Amniotic epithelial cell (primary cell): ENCODE measurements at regions not wholly inside any gene's neighbourhood (a gene's known extent, or its start where the extent isn't known, plus 50 kb on each side); places are given as distances from the start of the nearest gene placed in this dataset.

Experiments used
- DNase-seq: peaks from one replicate; pipeline ENCODE4 v3.0.0-alpha.2; 2010; ENCODE audit warnings: low read depth

DNA sequence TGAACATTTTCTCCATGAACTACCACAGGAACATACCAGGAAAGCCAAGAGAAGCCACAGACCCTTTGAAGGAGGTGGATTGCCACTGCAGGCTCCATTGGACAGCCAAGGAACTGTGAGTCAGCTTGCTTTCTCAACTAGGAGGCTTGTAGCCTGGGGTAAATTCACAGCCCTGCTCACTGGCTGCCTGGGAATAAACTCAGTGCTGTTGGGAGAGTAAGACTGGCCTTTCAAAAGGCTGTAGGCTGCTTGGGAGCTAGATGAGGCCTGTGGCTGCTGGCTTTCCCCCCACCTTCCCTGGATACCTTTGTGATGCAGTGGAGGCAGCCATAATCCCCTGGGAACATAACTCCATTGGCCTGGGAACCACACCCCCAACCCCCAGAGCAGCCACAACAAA, 223.5 kb upstream of the RBMS3 start:
- peak; percentile 93 for DNase-seq

DNA sequence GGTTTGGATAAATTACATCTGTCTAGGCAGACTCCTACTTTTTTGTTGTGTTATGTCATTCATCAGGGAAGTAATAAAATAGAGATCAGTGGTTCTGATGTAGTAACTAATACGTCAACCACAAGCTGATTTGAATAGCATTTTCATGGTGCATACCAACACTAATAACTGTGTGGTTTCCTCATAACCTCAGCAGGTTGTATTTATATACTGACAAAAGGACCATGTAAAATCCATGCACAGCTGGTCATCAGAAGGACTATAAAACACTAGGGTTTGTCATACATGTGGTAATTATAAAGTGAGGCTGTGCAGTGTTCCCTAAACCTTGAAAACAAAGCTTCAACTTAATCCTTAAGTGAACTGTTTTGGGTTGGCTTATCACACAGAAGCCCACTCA, 216.8 kb upstream of the RBMS3 start:
- DNase-seq = peak; percentile 96

DNA sequence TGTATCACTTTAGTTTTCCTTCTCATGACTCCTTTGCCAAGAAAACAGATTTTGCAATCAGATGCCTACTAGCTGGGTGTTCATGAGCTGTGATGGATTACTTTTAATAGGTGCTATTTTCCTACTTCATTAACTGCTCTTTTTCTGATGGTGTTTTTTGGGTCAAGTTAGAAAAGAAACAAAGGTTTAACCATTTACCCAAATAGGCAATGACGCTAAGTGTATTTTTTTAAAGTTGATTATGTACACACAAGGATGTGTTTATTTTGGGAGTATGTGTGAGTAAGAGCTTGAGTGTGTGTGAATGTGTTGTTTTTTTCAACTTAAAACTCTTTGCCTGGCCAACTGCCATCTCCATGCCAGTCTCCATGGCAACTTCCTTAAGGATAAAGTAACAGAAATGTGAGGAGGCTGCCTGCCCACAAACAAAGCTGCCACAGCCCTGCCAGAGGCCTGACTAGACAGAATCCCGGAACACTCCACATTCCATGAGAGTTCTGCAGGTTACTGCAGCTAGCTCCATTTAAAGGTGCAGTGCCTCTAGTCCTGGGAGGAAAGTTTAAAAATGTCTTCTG, 215.6 kb upstream of the RBMS3 start:
- DNase-seq = peak; percentile 100

DNA sequence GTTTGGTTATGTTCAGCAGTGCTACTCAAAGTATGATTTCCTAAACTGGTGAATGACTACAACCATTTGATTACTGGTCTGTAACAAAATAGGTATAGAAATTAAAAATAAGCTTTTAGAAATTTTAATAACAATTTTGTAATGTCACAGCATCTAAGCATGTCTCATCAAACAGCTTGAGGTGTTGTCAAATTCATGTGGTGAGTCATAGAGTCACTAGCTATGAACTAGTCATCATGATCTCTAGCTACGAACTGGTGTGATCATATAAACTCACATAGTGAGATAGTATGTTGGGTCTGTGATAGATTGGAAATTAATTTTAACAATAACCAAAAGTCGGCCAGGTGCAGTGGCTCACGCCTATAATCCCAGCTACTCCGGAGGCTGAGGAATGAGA, 213.9 kb upstream of the RBMS3 start:
- peak; percentile 34 for DNase-seq

DNA sequence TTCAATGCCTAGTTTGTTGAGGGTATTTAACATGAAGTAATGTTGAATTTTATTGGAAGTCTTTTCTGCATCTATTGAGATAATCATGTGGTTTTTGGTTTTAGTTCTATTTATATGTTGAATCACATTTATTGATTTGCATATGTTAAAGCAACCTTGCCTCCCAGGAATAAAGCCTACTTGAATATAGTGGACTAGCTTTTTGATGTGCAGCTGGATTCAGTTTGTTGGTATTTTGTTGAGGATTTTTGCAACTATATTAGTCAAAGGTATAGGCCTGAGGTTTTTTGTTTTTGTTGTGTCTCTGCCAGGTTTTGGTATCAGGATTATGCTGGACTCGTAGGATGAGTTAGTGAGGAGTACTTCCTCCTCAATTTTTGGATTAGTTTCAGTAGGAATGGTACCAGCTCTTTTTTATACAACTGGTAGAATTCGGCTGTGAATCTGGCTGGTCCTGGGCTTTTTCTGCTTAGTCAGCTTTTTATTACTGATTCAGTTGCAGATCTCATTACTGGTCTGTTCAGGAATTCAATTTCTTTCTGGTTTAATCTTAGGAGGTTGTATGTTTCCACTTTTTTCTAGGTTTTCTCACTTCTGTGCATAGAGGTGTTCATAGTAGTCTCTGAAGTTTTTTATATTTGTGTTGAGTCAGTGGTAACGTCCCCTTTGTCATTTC, 209.8 kb upstream of the RBMS3 start:
- no peak for DNase-seq

DNA sequence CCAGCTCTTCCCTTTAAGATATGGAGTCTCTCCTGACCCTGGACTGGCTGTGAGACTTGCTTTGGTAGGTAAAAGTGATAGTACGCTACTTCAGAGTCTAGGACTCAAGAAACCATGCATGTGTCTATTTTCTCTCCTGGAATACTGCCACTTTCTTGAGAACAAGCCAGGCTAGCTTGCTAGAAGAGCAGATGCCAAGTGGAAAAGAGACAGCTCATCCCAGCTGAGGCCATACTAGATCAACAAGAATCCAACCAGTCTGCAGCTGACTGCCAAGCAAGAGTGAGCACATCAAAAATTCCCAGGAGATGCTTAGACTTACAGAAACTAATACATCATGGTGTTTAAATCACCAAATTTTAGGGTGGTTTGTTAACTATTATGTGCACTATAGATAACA, 208.3 kb upstream of the RBMS3 start:
- DNase-seq = peak; percentile 12

DNA sequence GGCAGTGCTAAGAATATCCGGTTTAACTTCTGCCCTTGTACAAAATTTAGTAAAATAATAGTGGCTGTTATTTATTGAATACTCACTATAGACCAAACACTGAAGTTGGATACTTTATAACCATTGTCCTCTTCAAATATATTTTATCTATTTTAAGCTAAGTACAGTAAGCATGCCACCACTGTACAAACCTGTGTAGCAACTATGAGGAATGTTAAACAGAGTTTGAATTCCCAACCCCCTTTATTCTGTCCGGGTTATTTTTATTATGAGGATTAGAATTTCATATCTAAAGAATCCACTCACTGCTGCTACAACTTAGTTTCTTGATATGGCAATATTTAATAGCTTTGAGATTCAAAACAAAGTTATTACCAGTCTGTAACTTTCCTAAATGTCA, 203.5 kb upstream of the RBMS3 start:
- no peak for DNase-seq

DNA sequence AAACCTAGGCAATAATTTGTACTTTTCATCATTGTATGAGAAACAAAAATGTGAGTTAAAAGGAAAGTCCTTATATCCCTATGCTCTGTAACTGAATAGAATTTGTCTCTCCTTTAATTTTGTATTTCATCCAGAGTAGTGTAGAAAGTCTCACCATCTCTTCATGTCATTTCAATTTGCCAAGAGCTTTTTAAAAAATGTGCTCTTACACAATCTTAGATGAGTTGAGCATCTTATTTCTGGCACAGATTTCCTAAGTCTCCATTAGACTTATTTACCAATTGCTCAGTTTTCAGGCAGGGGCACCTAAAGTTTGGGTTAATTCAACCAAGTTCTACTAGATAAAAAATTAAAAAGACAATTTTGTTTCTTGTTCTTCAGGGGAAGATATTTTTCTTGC, 201.5 kb upstream of the RBMS3 start:
- DNase-seq = peak; percentile 55

DNA sequence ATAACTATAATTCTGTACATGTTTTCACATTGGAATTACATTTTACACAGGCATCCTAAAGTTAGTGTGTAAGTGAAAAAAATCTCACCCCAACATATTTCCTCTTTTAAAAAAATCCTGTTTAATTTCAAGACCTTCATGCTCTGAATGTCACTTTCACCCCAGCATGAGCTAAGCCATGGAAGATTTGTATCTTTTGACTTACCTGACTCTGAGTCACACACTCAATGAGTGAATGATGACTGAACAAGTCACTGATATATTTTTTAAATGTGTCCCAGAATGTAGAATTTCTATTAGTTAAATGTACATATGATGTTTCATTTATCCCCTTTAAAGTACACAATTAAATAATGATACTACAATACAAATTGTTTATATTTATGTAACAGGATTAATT, 199.9 kb upstream of the RBMS3 start:
- no peak for DNase-seq

DNA sequence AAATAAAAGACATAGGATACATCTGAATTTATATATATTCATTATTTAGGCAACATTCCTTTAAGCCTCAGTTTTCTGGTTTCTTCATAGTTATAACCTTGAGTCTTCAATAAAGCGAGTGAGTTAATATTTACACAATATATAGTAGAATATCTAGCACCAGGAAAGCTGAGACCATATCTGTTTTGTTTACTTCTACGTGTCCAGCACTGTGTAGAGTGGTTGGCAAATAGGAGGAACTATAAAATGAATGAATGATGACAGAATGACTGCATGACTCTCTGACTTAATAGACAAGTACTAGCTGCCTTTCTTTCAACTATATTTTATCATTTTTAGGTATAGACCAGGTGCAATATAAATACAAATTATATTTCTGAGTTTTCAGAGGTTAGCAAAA, 197.8 kb upstream of the RBMS3 start:
- DNase-seq = no peak

DNA sequence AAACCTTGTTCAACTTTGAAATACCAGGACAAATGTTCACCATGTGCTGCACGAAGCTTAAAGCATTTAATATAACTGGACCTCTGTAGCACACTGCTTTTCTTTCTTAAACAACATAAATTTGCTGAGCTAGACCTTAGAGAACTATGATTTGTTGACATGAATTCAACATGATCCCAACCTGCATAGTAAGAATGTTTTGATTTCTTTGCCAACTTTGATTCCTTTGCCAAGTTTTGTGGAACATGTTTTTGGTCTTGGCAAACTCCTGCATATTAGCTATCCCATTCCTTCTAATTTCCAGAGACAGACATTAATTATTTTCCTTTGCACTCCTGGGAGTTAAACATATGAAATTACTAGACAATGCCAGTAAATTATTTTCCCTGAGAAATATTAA, 197.2 kb upstream of the RBMS3 start:
- DNase-seq = peak; percentile 7

DNA sequence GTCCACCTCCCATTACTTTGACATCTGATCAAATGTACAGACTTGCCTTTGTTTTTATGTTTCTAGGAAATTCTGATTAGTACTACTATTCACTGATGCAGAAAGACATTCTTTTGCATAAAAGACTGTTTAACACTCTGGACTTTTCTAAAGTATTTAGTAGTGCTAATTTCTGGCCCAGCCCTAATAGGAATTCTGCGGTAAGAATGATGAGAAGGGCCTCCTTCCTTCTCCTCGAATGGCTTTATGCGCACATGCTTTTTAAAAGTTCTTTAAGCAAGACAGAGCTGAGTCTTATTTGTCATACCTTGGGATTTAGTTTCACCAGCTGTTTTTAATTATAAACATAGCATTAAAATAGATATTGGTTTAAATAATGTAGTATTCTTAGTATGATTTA, 192.3 kb upstream of the RBMS3 start:
- DNase-seq = no peak

DNA sequence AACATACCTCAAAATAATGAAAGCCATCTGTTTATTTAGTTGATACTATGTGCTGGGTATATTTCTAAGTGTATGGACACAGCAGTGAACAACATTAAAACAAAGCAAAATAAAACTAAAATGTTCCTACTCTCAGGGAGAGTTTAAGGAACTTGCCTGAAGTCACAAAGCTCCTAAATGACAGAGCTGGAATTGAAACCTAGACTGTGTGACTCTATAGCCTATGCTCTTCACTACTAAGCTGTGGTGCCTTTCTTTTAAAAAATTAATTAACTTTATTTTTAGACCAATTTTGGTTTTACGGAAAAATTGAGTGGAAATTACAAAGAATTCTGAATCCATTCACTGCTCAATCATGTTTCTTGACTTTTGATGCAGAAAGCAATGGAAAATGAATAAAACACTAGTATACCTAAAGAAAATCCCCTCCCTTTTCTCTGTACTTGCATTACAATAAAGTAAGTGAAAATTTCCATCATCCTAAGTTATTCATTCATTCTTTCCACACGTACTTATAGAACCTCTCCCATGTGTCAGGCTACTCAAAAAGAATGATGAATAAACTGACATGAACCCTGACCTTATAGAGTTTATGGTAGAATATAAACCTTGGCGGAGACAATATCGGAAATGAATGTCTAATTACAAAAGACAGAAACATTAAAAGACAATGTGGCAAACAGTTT, 189.8 kb upstream of the RBMS3 start:
- DNase-seq = no peak

DNA sequence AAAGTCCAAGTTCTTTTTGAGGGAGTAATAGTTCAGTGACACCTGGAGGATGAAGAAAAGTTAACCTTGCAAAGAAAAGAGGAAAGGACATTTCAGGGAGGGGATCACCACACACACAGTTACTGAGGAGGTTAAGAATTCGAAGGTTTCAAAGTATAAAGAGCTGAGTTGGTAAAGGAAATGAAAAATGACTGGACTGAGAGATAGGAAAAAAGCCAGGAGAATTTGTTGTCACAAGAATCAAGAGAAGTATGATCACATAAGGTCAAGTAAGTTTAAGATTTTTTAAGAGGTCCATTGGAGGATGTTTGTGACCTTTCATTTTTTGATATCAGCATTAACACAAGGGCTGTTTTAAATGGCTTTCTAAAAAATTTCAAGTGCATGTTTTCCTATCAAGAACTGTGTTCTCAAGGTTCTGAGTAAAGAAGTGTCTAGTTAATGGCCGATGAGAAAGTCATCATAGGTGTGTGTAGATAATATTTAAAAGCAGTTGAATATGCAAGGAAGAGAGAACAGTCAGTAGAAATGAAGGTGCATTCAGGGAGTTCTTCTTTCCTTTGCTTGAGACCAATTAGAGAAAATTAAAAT, 189.2 kb upstream of the RBMS3 start:
- no peak for DNase-seq

DNA sequence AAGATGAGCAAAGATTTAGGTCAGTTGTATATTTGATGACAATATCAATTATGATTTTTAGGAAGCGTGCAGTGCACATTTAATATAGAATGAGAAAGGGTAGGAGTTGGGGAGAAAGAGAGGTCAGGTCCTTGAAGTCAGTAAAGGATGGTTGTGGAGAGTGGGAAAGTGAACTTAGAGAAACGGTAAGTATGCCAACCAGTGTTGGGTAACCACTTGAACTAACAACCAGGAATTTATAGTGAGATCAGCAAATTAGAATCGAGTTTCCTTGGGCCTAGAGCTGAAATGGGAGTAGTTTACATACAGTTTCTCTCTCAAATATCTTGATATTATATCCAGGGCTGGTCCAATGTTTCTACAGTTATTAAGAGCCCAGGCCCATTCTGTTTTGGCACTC, 188.5 kb upstream of the RBMS3 start:
- no peak for DNase-seq

DNA sequence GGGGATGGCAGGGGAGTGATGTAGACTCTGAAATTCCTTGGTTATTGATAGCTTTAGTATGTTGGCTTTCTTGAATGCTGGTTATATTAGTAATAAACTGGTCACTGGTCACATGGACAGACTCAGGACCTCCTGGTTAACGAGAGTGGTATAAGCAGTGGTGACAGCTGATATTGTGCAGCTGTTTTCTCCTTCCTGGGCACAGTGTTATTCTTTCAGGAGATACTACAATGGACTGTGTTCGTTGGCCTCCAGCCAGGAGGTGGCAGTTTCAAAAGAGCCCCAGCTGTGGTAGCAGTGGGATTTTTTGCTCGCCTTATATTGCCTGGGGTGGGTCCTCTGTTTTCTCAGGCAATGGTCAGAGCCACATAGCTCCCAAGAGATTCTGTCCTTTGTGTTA, 181.6 kb upstream of the RBMS3 start:
- DNase-seq = no peak

DNA sequence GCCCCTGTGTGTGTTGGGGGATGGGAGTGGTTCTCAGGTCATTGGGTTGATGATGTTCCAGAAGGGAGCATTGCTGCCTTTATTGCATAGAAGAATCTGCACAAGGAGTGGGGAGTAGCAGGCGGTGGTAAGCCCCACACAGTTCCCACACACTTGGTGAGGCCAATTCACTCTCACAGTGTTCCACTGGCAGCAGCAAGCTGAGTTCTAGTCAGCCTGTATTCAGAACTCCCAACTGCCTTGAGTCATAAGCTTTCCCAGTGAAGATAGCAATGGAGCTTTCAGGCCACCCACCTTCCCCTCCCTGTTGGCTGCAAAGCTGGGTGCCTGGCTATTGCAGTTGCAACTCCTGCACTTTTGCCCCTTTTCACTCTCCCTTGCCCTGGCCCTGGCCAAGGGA, 181.1 kb upstream of the RBMS3 start:
- peak; percentile 14 for DNase-seq

DNA sequence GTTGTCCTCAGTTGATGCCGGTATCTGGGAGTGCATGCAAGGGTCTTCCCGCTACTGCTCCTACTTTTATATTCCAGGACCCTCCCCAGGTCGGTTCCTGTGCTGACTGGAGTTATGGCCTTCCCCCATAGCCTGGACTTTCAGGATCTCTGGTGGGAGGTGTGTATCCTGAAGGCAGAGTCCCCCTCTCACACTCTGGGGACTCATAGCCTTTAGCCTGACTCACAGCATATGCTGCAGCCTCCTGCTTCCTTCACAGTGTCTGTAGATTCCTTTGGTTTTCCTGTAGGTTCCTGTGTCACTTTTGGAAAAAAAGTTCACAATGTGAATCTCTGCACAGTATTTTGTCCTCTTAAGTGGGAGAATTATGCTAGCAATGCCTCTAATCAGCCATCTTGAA, 180.6 kb upstream of the RBMS3 start:
- DNase-seq = no peak

DNA sequence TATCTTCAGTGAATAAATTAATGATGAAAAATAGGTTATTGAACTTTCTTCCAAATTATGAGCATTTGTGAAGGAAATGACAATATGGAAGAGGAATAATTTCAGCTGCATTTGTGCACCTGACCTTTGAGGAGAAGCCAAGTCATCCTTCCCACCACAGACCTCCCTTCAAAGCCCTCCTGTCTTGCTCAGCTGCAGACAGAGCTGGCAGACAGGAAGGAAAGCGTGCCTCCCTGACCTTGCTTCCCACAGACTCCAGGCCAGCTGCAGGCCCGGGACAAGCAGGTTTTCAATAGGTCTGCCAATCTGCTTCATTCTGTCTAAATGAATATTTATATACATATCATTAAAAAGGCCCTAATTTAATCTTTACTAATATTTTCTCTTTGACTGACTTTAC, 152.9 kb upstream of the RBMS3 start:
- peak; percentile 14 for DNase-seq

DNA sequence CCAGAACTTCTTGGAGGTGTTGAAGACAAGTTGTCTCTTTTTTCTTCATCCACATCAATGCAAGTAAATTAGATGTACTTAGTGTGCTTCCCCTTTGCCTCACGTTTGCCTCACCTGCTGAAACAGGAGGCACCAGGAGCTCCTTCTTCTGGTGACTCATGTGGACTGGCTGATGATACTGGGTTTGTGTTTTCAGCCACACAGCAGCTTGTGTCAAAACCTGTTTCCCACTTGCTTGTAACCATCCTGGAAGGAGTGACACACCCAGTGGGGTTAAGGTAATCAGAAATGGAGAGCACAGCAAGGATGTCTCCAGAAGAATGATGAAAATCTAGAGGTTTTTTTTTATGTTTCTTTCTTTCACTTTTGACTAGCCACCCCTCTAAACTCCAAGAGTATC, 143.3 kb upstream of the RBMS3 start:
- DNase-seq = no peak

DNA sequence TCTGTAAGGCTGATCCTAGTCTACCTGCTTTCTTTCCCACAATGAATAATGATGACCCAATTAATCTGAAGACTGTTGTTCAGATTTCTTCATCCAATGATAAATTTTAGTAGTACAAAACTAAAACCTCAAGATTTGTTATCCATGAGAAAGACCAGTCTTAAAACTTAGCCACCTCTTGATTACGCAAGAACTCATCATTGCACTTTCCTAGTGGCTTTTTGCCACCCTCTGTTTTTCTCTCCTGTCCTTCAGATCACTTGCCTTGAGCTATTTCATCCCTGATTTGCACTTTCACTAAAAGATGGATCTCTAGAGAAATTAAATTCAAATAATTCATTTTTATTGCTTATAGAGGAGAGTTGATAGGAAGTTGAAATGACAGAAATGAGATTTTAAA, 142.7 kb upstream of the RBMS3 start:
- peak; percentile 13 for DNase-seq

DNA sequence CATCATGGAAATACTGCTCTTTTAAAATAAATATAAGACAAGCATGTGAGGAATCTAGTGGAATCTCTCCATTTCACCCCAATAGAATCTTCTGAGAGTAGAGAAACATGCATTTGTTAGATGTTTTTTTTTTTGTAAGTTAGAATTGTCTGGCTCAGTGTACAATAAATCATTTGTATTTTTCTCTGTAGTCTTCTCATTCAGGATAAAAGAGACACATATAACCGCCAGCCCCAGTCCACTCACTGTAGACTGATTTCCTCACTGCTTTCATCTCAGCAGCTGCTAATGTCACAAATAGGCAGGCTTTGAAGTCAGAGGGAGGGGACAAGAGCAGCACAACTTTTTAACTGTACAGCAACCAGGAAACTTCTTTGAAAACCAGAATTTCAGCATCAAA, 140.2 kb upstream of the RBMS3 start:
- DNase-seq = peak; percentile 29

DNA sequence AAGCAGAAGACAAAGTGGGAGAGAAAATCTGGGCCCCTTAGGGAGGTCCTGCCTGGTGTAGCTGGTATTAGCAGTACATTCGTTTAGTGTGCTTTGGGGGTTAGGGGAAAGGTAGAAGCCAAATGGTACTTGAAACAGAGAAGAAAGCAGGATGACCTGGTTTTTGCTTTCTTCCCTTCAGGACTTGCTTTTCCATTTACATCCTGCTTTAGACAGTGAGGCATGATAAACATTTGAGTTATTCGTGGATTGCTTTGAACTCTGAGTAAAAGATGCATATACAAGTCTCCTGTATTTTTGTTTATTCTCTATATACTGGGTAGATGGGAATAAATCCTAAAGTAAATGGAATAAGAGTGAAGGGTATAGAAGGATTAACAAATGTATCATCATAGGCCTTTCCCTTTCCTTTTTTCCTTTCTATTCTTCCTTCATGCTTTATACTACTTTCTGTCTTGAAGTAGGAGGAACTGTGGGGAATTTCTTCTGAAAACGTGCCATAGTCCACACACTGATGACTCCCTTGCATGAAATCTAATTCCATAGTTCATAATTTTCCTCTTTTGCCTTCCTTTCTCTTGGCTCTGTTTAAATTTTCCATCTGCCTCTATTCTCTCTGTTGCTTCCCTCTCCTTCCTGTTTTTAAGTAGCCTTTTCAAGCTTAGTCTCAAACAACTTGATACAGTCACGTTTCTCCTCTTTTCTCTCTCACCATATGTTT, 139.5 kb upstream of the RBMS3 start:
- no peak for DNase-seq
